ENCODE measurements at regions not wholly inside any gene's neighbourhood (a gene's known extent, or its start where the extent isn't known, plus 50 kb on each side); places are given as distances from the start of the nearest gene placed in this dataset.

DNA sequence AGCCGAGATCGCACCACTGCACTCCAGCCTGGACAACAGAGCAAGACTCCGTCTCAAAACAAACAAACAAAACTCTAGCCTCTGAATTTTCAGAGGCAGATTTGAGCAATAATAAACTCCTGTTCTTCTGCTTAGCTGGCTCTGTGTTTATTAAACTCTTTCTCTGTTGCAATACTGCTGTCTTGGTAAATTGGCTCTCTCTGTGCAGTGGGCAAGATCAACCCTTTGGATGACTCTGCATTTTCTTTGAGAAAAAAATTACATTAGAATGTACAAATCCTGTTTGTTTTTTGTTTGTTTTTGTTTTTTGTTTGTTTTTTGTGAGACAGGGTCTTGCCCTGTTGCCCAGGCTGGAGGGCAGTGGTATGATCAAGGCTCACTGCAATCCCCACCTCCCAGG is 75.8 kb upstream of the RPH3AL start (continued):
- TF ChIP-seq ZNF462 (CRISPR knock-in tag; IDR thresholded peaks at IDR 0.05) = no peak
- TF ChIP-seq EZH2 (IDR thresholded peaks at IDR 0.05; ENCODE audit: low read depth, unreplicated experiment) = no peak
- no peak for TF ChIP-seq ETS1 (IDR thresholded peaks at IDR 0.05)
- no peak for TF ChIP-seq JUNB (IDR thresholded peaks at IDR 0.05; ENCODE audit: unreplicated experiment)
- no peak for TF ChIP-seq NANOG (IDR thresholded peaks at IDR 0.05; ENCODE audit: borderline replicate concordance)
- TF ChIP-seq ZNF331 (CRISPR knock-in tag; IDR thresholded peaks at IDR 0.05; ENCODE audit: low read depth) = no peak

- Histone ChIP-seq H3K4me1 (ENCODE audit: insufficient read depth) (peaks cover 14% of the 10 kb centered on the region), H3K27ac (ENCODE audit: low read depth) (peak overlapping the region; percentile 73), H3K9me2 (ENCODE audit: insufficient read depth) (peaks cover 3% of the 10 kb centered on the region; the same call in 1 of the 2 replicates), H3K27me3 (ENCODE audit: insufficient read depth) (no peaks in the 10 kb centered on the region), H3K36me3 (ENCODE audit: insufficient read depth) (no peaks in the 10 kb centered on the region; the same call in 1 of the 2 replicates), H2AFZ (no peak overlapping the region), H4K20me1 (replicated peaks; ENCODE audit: insufficient read depth) (no peaks in the 10 kb centered on the region), H3F3A (replicated peaks; ENCODE audit: low read depth) (peaks cover 17% of the 10 kb centered on the region; the same call in 1 of the 2 replicates), H3K4me2 (peak overlapping the region; percentile 62), H3K79me2 (replicated peaks; ENCODE audit: insufficient read depth) (no peaks in the 10 kb centered on the region), H3K4me3 (peak overlapping the region; percentile 25)
- TF ChIP-seq EZH2phosphoT487 (IDR thresholded peaks at IDR 0.05; ENCODE audit: unreplicated experiment) = no peak
- Mint-ChIP-seq H3K9me3 (peaks cover 28% of the 10 kb centered on the region), H3K27ac (peak overlapping the region; percentile 74; the same call in 1 of the 2 replicates), H3K4me1 (peaks cover 17% of the 10 kb centered on the region; the same call in 2 of the 3 replicates), H3K36me3 (ENCODE audit: low read depth) (peaks cover 17% of the 10 kb centered on the region; the same call in 2 of the 3 replicates), H3K27me3 (ENCODE audit: insufficient read depth, low read depth, poor library complexity) (peaks cover 12% of the 10 kb centered on the region), H3K4me3 (no peak overlapping the region)
- DNase-seq (ENCODE audit: low spot score) (no peak), ATAC-seq (peak; percentile 39)
Observed at GRCh38 chr17:427891-428290, 75.3 kb upstream of the RPH3AL start.

Measured in GM23338 (cell line).